ENCODE measurements at regions not wholly inside any gene's neighbourhood (a gene's known extent, or its start where the extent isn't known, plus 50 kb on each side); places are given as distances from the start of the nearest gene placed in this dataset.
"Not testable (repeated sequence)": the region's sequence is repeated elsewhere in the genome, so short reads cannot be mapped to it uniquely, and the experiment has no call there.

- DNase-seq: no peak
These were observed 74.8 kb upstream of the BMP2 start for GRCh38 chr20:6692566-6693173.

- no peak for DNase-seq
These were observed 76.0 kb upstream of the BMP2 start for GRCh38 chr20:6691516-6691915.

DNA sequence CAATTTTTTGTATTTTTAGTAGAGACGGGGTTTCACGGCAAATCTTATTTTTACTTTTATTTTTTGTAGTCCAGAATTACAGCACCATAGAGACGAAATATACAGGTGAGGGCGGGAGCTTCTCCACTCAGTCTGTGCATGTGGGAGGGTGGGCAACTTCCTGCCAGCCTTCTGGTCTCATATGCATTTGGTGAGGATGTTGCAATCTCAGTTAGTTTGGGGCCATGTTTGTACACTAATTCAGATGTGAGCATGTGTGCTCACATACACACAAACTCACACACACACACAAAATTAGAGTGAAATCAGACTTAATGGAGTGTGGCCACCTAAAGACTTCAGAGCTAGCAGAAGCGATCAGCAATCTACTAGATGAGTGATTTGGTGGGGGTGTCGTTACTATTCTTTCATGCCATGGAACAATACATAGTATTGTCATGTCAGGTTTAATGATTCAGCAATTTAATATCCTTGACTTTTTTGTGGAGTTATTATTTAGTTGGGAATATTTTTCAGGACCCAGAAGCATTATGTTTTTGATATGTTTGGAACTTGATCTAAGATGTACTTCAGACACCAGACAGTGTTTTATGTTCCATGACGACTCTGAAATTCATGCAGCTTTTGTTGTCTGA is 78.0 kb upstream of the BMP2 start:
- no peak for DNase-seq

- DNase-seq: no peak
These were observed 81.3 kb upstream of the BMP2 start for GRCh38 chr20:6686171-6686570.

- no peak for DNase-seq
These were observed 81.9 kb upstream of the BMP2 start for GRCh38 chr20:6685626-6686025.

- no peak for DNase-seq
These were observed 82.3 kb upstream of the BMP2 start for GRCh38 chr20:6685181-6685582.

DNA sequence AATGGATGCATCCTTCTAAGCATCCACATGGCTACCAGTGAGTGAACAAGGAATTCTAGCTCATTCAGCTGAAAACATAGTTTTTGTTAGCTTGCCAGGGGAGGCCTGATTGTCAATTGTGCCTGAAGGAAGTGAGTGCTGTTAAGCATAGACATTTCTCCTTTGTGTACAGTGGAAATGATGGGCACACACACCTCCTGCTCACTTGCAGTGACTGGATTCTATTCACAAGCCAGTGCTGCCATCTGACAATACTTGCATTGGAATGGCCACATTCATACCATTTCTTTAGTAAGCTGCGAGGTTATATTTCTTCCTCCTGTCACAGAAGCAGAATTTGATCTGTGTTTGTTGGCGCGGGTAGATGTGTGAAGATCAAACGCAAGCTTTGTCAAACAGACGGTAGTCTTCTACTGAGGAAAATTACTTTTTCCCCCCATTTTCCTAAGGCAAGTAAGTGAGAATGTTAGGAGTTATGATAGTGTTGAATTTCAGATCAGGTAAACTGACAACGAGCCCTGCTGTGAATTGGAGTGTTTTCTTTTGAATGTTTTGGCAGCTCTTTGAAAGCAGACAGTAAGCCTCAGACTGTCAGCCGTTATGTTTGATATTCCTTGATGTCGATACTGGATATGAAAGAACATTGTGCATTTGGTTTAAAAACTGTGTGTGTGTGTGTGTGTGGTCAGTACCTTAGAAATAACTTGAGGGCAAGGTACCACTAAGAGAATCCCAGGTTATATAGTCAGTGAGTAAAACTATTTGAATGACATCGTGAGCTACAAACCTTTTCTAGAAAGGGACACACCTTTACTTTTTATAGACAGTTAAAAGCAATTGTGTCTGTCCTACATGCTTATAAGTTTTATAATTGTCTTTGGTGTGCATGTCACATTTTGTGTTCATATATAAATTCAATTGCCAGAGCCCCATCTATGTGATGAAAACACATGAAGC is 84.2 kb upstream of the BMP2 start:
- DNase-seq: no peak

DNA sequence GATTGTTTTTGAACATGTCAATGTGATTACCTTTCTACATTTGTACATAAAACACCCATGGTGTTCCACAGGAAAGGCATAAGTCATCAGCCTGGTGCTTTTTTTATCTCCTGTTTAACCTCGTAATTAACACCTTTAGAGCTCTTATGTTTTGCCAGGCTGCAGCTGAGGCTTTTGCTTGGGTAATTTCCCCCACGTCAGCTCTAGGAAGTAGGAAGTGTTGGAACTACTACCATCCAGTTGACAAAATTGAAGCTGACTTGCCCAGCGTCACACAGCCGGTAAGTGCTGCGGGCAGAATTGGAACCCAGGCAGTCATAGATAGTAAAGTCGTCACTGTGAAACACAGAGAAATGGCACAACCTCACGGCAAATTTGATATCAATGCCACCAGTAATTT is 86.6 kb upstream of the BMP2 start:
- no peak for DNase-seq

GRCh38 chr20:6680441-6680840 is 87.0 kb upstream of the BMP2 start:
- no peak for DNase-seq

GRCh38 chr20:6679086-6679485 is 88.4 kb upstream of the BMP2 start:
- DNase-seq: no peak

- DNase-seq: no peak
These were observed 89.4 kb upstream of the BMP2 start for GRCh38 chr20:6678101-6678500.

- DNase-seq: no peak
These were observed 92.7 kb upstream of the BMP2 start for GRCh38 chr20:6674831-6675230.

GRCh38 chr20:6673071-6673470 is 94.4 kb upstream of the BMP2 start:
- DNase-seq: no peak

- DNase-seq: no peak
These were observed 95.7 kb upstream of the BMP2 start for GRCh38 chr20:6671829-6672228.

DNA sequence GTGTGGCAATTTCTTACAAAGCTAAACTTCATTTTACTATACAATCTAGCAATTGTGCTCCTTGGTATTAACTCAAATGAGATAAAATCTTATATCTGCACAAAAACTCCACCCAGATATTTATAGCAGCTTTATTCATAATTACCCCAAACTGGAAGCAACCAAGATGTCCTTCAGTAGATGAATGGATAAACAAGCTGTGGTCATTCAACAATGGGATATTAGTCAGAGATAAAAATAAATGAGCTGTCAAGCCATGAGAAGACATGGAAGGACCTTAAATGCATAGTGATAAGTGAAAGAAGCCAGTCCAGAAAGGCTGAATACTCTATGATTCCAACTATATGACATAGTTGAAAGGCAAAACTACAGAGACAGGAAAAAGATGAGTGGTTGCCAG is 98.9 kb upstream of the BMP2 start:
- DNase-seq: no peak

GRCh38 chr20:6665621-6666355 is 101.7 kb upstream of the BMP2 start:
- DNase-seq: no peak

DNA sequence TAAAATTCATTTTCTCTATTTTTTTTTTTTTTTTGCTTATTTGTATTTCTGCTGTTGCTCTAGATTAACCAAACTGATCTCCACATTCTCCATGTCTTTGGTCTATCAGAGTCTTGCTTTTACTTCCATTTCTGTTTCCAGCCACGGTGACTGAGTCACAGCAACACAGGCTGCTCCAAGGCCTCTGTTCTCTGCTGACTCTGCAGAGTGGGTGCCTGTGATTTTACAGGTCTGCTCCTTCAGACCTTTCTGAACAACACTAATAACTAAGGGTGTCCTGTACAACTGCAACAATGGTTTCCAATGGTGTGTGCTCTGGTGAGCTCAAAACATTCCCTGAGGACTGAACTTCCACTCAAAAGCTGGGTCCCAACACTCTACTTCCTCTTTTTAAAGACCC is 102.3 kb upstream of the BMP2 start:
- DNase-seq: no peak

- DNase-seq: no peak
These were observed 102.9 kb upstream of the BMP2 start for GRCh38 chr20:6664574-6664973.

DNA sequence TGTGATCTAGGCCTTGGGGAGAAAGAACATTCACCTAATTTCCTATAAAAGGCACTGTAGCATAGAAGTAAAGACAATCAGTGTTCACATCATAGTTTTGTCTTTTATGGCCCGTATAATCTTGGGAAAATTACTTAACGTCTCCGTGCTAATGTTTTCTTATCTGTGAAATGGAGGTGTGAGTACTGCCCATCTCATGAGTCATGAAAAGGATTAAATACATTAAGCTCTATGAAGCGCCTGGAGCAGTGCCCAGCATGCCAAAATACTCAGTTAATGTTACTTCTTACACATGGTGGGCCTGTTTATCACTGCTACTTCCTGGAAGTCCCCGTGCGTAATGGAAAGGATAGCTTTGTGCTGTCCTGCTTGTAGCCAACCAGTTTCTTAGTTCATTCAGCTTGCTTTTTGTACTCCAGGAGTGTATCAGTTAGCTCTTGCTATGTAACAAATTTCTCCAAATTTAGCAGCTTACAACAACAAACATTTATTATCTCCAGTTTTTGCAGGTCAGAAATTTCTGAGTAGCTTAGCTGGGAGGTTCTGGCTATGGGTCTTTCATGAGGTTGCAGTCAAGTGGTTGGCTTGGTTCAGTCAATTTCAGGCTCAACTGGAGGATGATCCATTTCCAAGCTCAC is 103.6 kb upstream of the BMP2 start:
- DNase-seq: no peak

DNA sequence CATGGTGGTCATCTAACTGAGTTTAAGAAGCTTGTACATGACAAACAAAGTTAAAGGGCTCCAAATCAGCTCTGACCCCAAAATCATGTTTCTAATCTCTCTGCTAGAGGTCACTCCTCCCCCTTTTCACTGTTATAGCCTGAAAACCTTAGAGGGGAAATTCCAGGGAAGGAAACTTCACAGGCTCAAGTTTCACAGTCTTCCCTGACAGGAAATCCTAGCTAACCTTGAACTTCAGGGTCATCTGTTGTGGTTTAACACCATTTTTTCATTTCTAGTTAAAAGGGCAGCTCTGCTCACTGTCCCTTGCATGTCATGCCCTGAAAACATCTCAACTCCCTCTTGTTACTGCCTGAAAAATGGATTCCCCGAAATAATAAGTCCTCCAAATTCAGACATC is 104.4 kb upstream of the BMP2 start:
- no peak for DNase-seq

GRCh38 chr20:6662309-6662708 is 105.2 kb upstream of the BMP2 start:
- no peak for DNase-seq

- no peak for DNase-seq
These were observed 107.0 kb upstream of the BMP2 start for GRCh38 chr20:6660441-6660840.

GRCh38 chr20:6658909-6659308 is 108.6 kb upstream of the BMP2 start:
- DNase-seq: not testable (repeated sequence)

Data from NCI-H1694 (cell line).